HCT116 (cell line): ENCODE measurements at regions not wholly inside any gene's neighbourhood (a gene's known extent, or its start where the extent isn't known, plus 50 kb on each side); places are given as distances from the start of the nearest gene placed in this dataset.

Experiments
- ATAC-seq: fragments of 200-7000 bp; cut with Tn5 transposase; 2 replicates; pipeline ENCODE4 v1.9.1; 2020; ENCODE audit warnings: mild to moderate bottlenecking, moderate library complexity
- BruUV-seq: library from RNA; stranded (reverse); fragments of 400-500 nt; replicated peaks from 2 replicates; lab custom pipeline; 2021; lab: Mats Ljungman, UMichigan
- CTCF ChIA-PET: fragments of 300-600 bp; sonication (Branson Sonifier 250); formaldehyde crosslinking; loops from one replicate; lab custom pipeline; 2021; ENCODE audit warnings: antibody characterized with exemption; lab: Charles Lee
- POLR2A ChIA-PET: fragments of 300-600, 350-600 bp; sonication (Branson Sonifier 250); formaldehyde crosslinking; loops from one replicate; lab custom pipeline; 2021; ENCODE audit warnings: antibody characterized with exemption; lab: Charles Lee
- RAD21 ChIA-PET, 2 experiments: fragments of 300-600 bp; sonication (Branson Sonifier 250); formaldehyde crosslinking; loops; one replicate each; lab custom pipeline; 2023; ENCODE audit warnings: low total read pairs in 2 of 2; ENCODE audit not compliant: uncharacterized antibody in 2 of 2, unreplicated experiment in 2 of 2, low non-redundant PET in 1 of 2; lab: Charles Lee
- DNase-seq: peaks from one replicate; pipeline ENCODE4 v3.0.0-alpha.2; 2010; ENCODE audit warnings: low read depth, low spot score
- H2AFZ ChIP-seq: fragments of 200-600 bp; shearing (Covaris generic), sonication (generic); 2 replicates; pipeline ENCODE4 v1.6.1; 2017; ENCODE audit warnings: low read depth, mixed run types, mixed read lengths, antibody characterized with exemption, low read length; ENCODE audit not compliant: poor library complexity, severe bottlenecking
- H3K27ac ChIP-seq: 2 replicates; pipeline ENCODE4 v1.5.1; 2012; ENCODE audit warnings: low read depth, low read length
- H3K27me3 ChIP-seq: fragments of 200-600 bp; sonication (generic); 2 replicates; pipeline ENCODE4 v1.6.1; 2016; ENCODE audit warnings: mixed run types, low read length, mixed read lengths; ENCODE audit not compliant: insufficient read depth
- H3K36me3 ChIP-seq, 2 experiments: fragments of 200-500 bp in 1 of 2; fragments of 200-600 bp in 1 of 2; sonication (Bioruptor generic) in 1 of 2; sonication (generic) in 1 of 2; 2 replicates each; pipeline versions ENCODE4 v1.5.1 to v1.6.1; 2014 to 2016; ENCODE audit warnings: low read length in 2 of 2, inconsistent platforms in 1 of 2, mixed read lengths in 1 of 2, mixed run types in 1 of 2; ENCODE audit not compliant: insufficient read depth in 2 of 2, control insufficient read depth in 1 of 2
- H3K4me1 ChIP-seq, 2 experiments: fragments of 200-600 bp in 1 of 2; sonication (generic) in 1 of 2; 2 replicates each; pipeline versions ENCODE4 v1.5.1 to v1.6.1; 2012 to 2017; ENCODE audit warnings: low read length in 2 of 2, inconsistent platforms in 1 of 2, mild to moderate bottlenecking in 1 of 2, mixed read lengths in 1 of 2, mixed run types in 1 of 2, moderate library complexity in 1 of 2; ENCODE audit not compliant: insufficient read depth in 2 of 2, control insufficient read depth in 1 of 2
- H3K4me2 ChIP-seq: fragments of 200-600 bp; sonication (generic); 2 replicates; pipeline ENCODE4 v1.6.1; 2017; ENCODE audit warnings: mixed run types, low read length, mixed read lengths
- H3K4me3 ChIP-seq, 2 experiments: fragments of 200-600 bp in 1 of 2; sonication (generic) in 1 of 2; replicated peaks in 1 of 2; 2 replicates each; pipeline ENCODE4 v1.5.1; 2011 to 2016; ENCODE audit warnings: low read length in 2 of 2, control low read depth in 1 of 2, low read depth in 1 of 2, mild to moderate bottlenecking in 1 of 2, mixed read lengths in 1 of 2, mixed run types in 1 of 2
- H3K79me2 ChIP-seq: fragments of 200-600 bp; sonication (generic); 2 replicates; pipeline ENCODE4 v1.6.1; 2017; ENCODE audit warnings: mild to moderate bottlenecking, mixed run types, low read length, moderate library complexity, mixed read lengths; ENCODE audit not compliant: insufficient read depth
- H3K9ac ChIP-seq: fragments of 200-600 bp; sonication (generic); 2 replicates; pipeline ENCODE4 v1.6.1; 2016; ENCODE audit warnings: low read length, mixed read lengths
- H3K9me2 ChIP-seq: fragments of 200-600 bp; sonication (generic), shearing (Covaris generic); 2 replicates; pipeline ENCODE4 v1.6.1; 2017; ENCODE audit warnings: mixed run types, mild to moderate bottlenecking, moderate library complexity; ENCODE audit not compliant: insufficient read depth
- H3K9me3 ChIP-seq, 2 experiments: fragments of 200-500 bp in 1 of 2; fragments of 200-600 bp in 1 of 2; sonication (Bioruptor generic) in 1 of 2; sonication (generic) in 1 of 2; 2 replicates each; pipeline ENCODE4 v1.6.1; 2014 to 2017; ENCODE audit warnings: low read length in 2 of 2, mixed read lengths in 2 of 2, inconsistent platforms in 1 of 2, low read depth in 1 of 2, mild to moderate bottlenecking in 1 of 2, mixed run types in 1 of 2, moderate library complexity in 1 of 2; ENCODE audit not compliant: control insufficient read depth in 1 of 2, insufficient read depth in 1 of 2
- H4K20me1 ChIP-seq: fragments of 200-600 bp; sonication (generic), shearing (Covaris generic); 2 replicates; pipeline ENCODE4 v1.6.1; 2017; ENCODE audit warnings: mixed run types, mild to moderate bottlenecking, moderate library complexity; ENCODE audit not compliant: insufficient read depth
- CBX3 ChIP-seq: IDR thresholded peaks from 2 replicates; pipeline ENCODE4 v1.6.1; 2012; ENCODE audit warnings: low read depth
- EZH2phosphoT487 ChIP-seq: fragments of 200-600 bp; IDR thresholded peaks from 2 replicates; pipeline ENCODE4 v1.6.1; 2018; ENCODE audit warnings: antibody characterized with exemption, borderline replicate concordance
- JUND ChIP-seq: IDR thresholded peaks from 2 replicates; pipeline ENCODE4 v1.6.1; 2012
- POLR2A ChIP-seq: IDR thresholded peaks from 2 replicates; pipeline ENCODE4 v1.7.0; 2011; ENCODE audit warnings: borderline replicate concordance; ENCODE audit not compliant: insufficient read depth, insufficient read length; ENCODE audit errors: extremely low read depth
- SP1 ChIP-seq: IDR thresholded peaks from 2 replicates; pipeline ENCODE4 v1.6.1; 2012; ENCODE audit warnings: low read depth
- SRF ChIP-seq: IDR thresholded peaks from 2 replicates; pipeline ENCODE4 v1.6.1; 2012; ENCODE audit warnings: low read depth
- YY1 ChIP-seq: IDR thresholded peaks from 2 replicates; pipeline ENCODE4 v1.6.1; 2011; ENCODE audit warnings: low read length, low read depth, moderate library complexity, mild to moderate bottlenecking; ENCODE audit not compliant: insufficient replicate concordance; ENCODE audit errors: extremely low read depth
- ZBTB33 ChIP-seq: IDR thresholded peaks from 2 replicates; pipeline ENCODE4 v1.6.1; 2011; ENCODE audit warnings: mild to moderate bottlenecking, low read length, moderate library complexity; ENCODE audit not compliant: insufficient replicate concordance; ENCODE audit errors: extremely low read depth
- ZNF274 ChIP-seq: fragments of 200-500 bp; sonication (Bioruptor generic); IDR thresholded peaks from 2 replicates; pipeline ENCODE4 v1.6.1; 2014; ENCODE audit warnings: mild to moderate bottlenecking, low read depth, low read length, inconsistent platforms
- intact Hi-C: fragments of 100-400 bp; cut with micrococcal nuclease; formaldehyde crosslinking; loops from 2 replicates; pipeline ENCODE4 v1.10.0; 2022

- no peak overlapping the region for H3K4me3 ChIP-seq
- H3K9me3 ChIP-seq: no peaks in the 10 kb centered on the region
- no peaks in the 10 kb centered on the region for H3K27me3 ChIP-seq
- CTCF ChIA-PET: no interaction called here
- H3K79me2 ChIP-seq: no peaks in the 10 kb centered on the region
- no peak for ATAC-seq
- no peak for DNase-seq
- no peaks in the 10 kb centered on the region for H3K9me2 ChIP-seq
- H4K20me1 ChIP-seq: no peaks in the 10 kb centered on the region
- no TSS peak for BruUV-seq
- no peak overlapping the region for H2AFZ ChIP-seq
- no peak overlapping the region for H3K4me2 ChIP-seq
- H3K36me3 ChIP-seq: no peaks in the 10 kb centered on the region
- RAD21 ChIA-PET: no interaction called here
- H3K27ac ChIP-seq: no peak overlapping the region
- H3K9ac ChIP-seq: no peak overlapping the region
- POLR2A ChIA-PET: no interaction called here
- intact Hi-C loops: loop anchor here (10.0 kb wide), 1 partner anchor 203 kb away; no protein-coding TSS in a partner anchor
- H3K4me1 ChIP-seq: peaks cover 0 to 2% of the 10 kb centered on the region in 2 experiments; a peak in 1 of 4 replicates
- TF ChIP-seq SRF (no peak), ZBTB33 (no peak), EZH2phosphoT487 (no peak), JUND (no peak), ZNF274 (no peak), CBX3 (no peak), POLR2A (no peak), SP1 (no peak), YY1 (no peak)
- TF ChIP-seq, all 23 proteins: peak for 0
These were observed 141.6 kb downstream of the KCNJ12 start for GRCh38 chr17:21517538-21518293.
